HG03097 (cell line): ENCODE measurements at regions not wholly inside any gene's neighbourhood (a gene's known extent, or its start where the extent isn't known, plus 50 kb on each side); places are given as distances from the start of the nearest gene placed in this dataset.

Experiments used
- ATAC-seq: cut with Tn5 transposase; IDR thresholded peaks from one replicate; pipeline ENCODE4 v1.9.1; 2021; ENCODE audit not compliant: unreplicated experiment, low FRiP score

DNA sequence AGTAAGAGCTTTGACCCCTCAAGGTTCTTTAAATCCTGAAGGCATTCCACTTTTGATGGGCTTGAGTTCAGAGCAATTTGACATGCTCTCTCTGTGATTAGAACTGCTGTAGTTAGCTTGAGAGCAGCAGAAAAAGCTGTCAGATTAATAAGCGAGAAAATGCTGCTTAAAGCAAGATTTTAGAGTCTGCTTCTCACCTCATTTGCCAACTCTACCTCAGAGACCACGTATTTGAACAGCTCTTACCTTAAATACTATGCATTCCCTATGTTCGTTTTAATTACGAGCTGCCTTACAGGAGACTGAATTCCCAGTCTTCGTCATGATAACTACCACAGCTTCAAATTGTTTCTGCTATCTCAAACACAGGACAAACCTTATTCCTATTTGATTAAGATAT is 253.4 kb downstream of the SLITRK6 start:
- no peak for ATAC-seq

DNA sequence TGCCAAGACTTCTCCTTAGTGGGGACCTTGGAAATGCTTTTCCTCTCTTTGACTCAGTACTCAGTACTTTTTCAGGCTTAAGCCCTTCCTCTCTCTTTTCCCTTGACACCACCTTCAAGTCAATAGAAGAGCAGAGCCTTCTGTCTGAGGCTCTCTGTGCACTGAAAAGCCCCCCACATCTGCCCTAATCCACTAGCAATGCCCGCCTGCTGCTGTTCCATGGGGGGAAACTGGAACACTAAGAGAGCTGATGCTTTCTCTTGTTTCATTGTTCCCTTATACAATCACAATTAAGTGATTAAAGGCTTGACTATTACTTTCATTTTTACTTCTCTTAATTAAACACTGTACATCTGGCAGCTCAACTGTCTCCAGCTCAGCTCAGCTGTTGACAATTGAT is 254.5 kb downstream of the SLITRK6 start:
- no peak for ATAC-seq

GRCh38 chr13:85543144-85543543 is 256.1 kb downstream of the SLITRK6 start:
- no peak for ATAC-seq

DNA sequence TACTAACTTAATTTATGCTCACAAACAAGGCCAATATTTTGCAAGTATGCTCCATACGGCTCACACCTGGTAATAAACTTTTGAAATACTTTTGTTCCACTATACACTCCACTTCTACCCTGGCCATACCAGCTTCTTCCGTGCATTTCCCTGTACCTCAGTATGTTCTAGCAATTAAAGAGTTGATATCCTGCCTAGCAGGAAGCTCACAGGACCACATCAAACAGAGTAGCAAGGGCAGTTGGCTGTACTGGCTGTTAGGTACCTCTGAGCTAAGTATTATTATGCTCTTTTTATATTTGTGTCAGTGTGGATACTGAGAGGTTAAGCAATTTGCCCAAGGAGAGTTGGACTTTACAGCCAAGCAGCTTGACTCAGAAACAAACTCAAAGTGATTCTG is 257.7 kb downstream of the SLITRK6 start:
- ATAC-seq: no peak

GRCh38 chr13:85538957-85539356 is 260.3 kb downstream of the SLITRK6 start:
- no peak for ATAC-seq

- no peak for ATAC-seq
Observed at GRCh38 chr13:85537601-85538000, 261.6 kb downstream of the SLITRK6 start.

GRCh38 chr13:85536706-85537105 is 262.5 kb downstream of the SLITRK6 start:
- ATAC-seq: no peak

GRCh38 chr13:85535316-85536084 is 263.7 kb downstream of the SLITRK6 start:
- ATAC-seq: no peak

DNA sequence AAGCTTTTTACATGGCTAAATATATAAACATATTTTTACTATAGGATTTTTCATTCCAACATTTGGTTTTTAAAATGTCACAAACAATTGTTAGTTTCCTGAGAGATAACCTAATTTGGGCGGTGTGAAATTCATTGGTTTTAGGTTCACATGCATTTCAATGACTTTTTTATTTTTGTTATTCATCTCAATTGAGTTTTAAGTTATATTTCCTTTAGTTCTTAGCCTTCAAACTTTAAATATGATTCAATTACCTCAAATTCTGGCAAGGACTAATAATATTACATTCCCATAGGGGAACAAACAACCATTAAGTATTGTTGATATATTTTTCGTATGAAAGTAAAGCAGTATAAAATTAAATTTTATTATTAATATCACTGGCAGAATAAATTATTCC is 265.3 kb downstream of the SLITRK6 start:
- no peak for ATAC-seq

GRCh38 chr13:85529218-85529594 is 270.0 kb downstream of the SLITRK6 start:
- no peak for ATAC-seq

DNA sequence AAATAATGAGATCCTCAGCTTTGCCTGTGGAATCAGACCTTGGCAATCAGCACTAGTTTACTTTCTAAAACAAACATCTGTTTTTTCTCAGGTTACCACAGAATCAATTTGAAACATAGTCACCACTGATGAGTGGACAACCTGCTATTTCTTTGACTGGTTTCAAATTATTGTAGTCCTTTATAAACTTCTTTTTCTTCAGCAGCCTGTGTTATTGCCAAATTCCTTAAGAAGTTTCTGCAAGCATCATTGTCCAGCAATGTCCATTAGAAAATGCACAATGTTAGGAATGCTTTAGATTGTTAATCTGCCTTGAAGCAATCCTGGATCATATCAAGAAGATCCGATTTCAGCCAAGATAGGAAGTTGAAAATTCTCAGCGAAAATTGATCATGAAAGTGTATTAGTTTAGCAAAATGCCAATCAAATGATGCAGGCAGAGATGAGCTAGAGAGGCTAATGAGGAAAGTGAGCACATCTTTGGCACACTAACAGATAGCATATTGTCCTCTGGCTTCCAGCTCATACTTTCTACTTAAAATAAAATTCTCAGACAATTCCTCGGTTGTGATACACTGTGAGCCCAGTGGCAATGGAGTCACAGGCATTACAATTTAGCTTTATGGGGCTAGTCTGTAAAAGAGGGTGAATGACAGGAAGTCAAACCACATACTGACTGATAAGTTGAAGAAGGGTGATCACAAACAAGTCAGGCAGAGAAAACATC is 270.6 kb downstream of the SLITRK6 start:
- no peak for ATAC-seq

- ATAC-seq: no peak
Observed at GRCh38 chr13:85527316-85527715, 271.9 kb downstream of the SLITRK6 start.

DNA sequence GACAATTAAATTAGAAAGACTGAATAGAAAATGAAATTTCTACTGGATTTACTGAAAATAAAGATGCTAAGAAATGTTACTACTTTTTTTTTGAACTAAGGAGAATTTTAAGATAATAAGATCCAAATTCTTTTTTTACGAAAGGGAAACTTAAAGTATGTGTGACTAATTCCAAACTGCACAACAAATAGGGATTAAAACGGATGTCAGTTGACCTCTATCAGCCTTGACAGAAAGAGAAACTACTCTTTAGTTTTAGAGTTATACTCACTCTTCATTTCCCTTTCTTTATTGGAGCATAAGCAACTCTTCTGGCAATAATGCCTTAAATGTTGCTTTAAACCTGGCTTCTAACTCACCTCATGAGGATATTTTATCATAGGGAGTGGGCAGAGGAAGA is 273.8 kb downstream of the SLITRK6 start:
- no peak for ATAC-seq

GRCh38 chr13:85521657-85522056 is 277.6 kb downstream of the SLITRK6 start:
- ATAC-seq: no peak

- ATAC-seq: no peak
Observed at GRCh38 chr13:85520445-85520844, 278.8 kb downstream of the SLITRK6 start.

DNA sequence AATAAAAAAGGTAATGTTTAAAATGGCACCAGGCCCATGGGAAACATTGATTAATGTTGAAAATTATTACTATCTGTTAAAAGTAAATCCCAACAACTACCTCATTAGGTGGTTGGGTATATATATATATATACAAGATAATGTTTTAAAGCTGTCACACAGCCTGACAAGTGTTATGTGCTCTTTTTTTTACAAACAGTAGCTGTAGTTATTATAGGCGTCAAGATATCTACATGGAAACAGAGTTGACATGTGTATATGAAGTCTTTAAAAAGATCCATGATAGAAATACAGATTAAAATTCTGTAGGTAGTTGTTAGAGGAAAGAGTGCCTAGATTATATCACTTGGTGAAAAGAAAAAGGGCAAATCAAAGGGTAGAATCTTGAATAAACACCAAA is 279.9 kb downstream of the SLITRK6 start:
- ATAC-seq: no peak

GRCh38 chr13:85512421-85512820 is 286.8 kb downstream of the SLITRK6 start:
- ATAC-seq: no peak

DNA sequence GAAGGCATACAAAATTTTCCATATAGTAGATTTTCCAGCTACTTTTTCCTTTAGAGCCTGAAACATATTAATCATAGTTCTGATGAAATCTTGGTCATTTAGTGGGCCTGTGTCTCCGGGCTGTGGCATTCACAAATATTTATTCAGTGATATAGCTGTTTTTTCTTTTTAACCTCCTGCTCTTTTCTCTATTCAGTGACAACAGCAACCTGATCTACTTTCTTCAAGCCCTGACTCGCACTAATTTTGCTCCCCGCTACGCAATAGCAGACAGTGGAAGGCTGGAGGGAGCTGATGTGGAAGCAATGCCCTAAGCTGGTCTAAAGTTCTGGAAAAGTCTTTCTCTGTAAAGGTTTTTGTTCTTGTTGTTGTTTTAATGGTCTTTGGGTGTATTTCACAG is 289.7 kb downstream of the SLITRK6 start:
- no peak for ATAC-seq

- ATAC-seq: no peak
Observed at GRCh38 chr13:85508683-85509329, 290.4 kb downstream of the SLITRK6 start.

GRCh38 chr13:85503797-85504196 is 295.4 kb downstream of the SLITRK6 start:
- no peak for ATAC-seq

GRCh38 chr13:85501616-85502015 is 297.6 kb downstream of the SLITRK6 start:
- ATAC-seq: no peak
